Activated naive CD8-positive, alpha-beta T cell treated with anti-CD3 and anti-CD28 coated beads, Interleukin-2, amount 10 ng/mL, durations not matched to agents 7 days and 5 days (primary cell): ENCODE measurements at regions not wholly inside any gene's neighbourhood (a gene's known extent, or its start where the extent isn't known, plus 50 kb on each side); places are given as distances from the start of the nearest gene placed in this dataset.

Experiments used
- ATAC-seq: fragments of 150-1000 bp; cut with Tn5 transposase; one replicate; pipeline ENCODE4 v1.10.0; 2021; ENCODE audit warnings: low read depth, moderate library complexity
- POLR2A ChIA-PET: fragments of 350-600 bp; sonication (Branson Sonifier 250); formaldehyde crosslinking; loops from one replicate; lab custom pipeline; 2021; ENCODE audit warnings: antibody characterized with exemption; lab: Charles Lee
- DNase-seq: peaks from one replicate; pipeline ENCODE4 v3.0.0; 2021
- H3K27ac Mint-ChIP-seq: one replicate; pipeline ENCODE4 v1.8.0; 2022; ENCODE audit warnings: mild to moderate bottlenecking, mixed read lengths
- H3K27me3 Mint-ChIP-seq: one replicate; pipeline ENCODE4 v1.8.0; 2022; ENCODE audit warnings: mild to moderate bottlenecking, moderate library complexity, mixed read lengths
- H3K36me3 Mint-ChIP-seq: one replicate; pipeline ENCODE4 v1.8.0; 2021; ENCODE audit warnings: mild to moderate bottlenecking, mixed read lengths
- H3K4me1 Mint-ChIP-seq: one replicate; pipeline ENCODE4 v1.8.0; 2021; ENCODE audit warnings: mixed read lengths
- H3K4me3 Mint-ChIP-seq: one replicate; pipeline ENCODE4 v1.8.0; 2022; ENCODE audit warnings: mild to moderate bottlenecking, moderate library complexity, mixed read lengths
- H3K9me3 Mint-ChIP-seq: one replicate; pipeline ENCODE4 v1.8.0; 2021; ENCODE audit warnings: mixed read lengths

GRCh38 chr9:134515026-134515821 is 126.4 kb upstream of the COL5A1 start:
- ATAC-seq (no peak), DNase-seq (no peak)
- POLR2A ChIA-PET = no interaction called here
- Mint-ChIP-seq H3K27me3 (peaks cover 4% of the 10 kb centered on the region), H3K9me3 (no peaks in the 10 kb centered on the region), H3K4me1 (no peaks in the 10 kb centered on the region), H3K27ac (no peak overlapping the region), H3K36me3 (no peaks in the 10 kb centered on the region), H3K4me3 (no peak overlapping the region)

GRCh38 chr9:134516464-134516863 is 125.1 kb upstream of the COL5A1 start:
- H3K27me3 Mint-ChIP-seq = peaks cover 2% of the 10 kb centered on the region
- H3K27ac Mint-ChIP-seq = no peak overlapping the region
- no peaks in the 10 kb centered on the region for H3K9me3 Mint-ChIP-seq
- no peaks in the 10 kb centered on the region for H3K4me1 Mint-ChIP-seq
- H3K36me3 Mint-ChIP-seq = no peaks in the 10 kb centered on the region
- POLR2A ChIA-PET = no interaction called here
- DNase-seq (no peak), ATAC-seq (no peak)
- H3K4me3 Mint-ChIP-seq = no peak overlapping the region

GRCh38 chr9:134517069-134517680 is 124.4 kb upstream of the COL5A1 start:
- H3K9me3 Mint-ChIP-seq = no peaks in the 10 kb centered on the region

GRCh38 chr9:134518004-134518606 is 123.5 kb upstream of the COL5A1 start:
- POLR2A ChIA-PET = no interaction called here
- Mint-ChIP-seq H3K9me3 (no peaks in the 10 kb centered on the region), H3K36me3 (no peaks in the 10 kb centered on the region), H3K27me3 (no peaks in the 10 kb centered on the region), H3K4me3 (no peak overlapping the region), H3K4me1 (no peaks in the 10 kb centered on the region), H3K27ac (no peak overlapping the region)
- DNase-seq = no peak
- no peak for ATAC-seq

More at GRCh38 chr9:134517069-134517680, 124.4 kb upstream of the COL5A1 start:
- H3K36me3 Mint-ChIP-seq = no peaks in the 10 kb centered on the region
- no peak overlapping the region for H3K27ac Mint-ChIP-seq
- no peak overlapping the region for H3K4me3 Mint-ChIP-seq
- H3K27me3 Mint-ChIP-seq = no peaks in the 10 kb centered on the region
- H3K4me1 Mint-ChIP-seq = no peaks in the 10 kb centered on the region
- POLR2A ChIA-PET = no interaction called here
- DNase-seq (no peak), ATAC-seq (no peak)

GRCh38 chr9:134519375-134520070 is 122.1 kb upstream of the COL5A1 start:
- H3K27me3 Mint-ChIP-seq = no peaks in the 10 kb centered on the region
- no peak overlapping the region for H3K4me3 Mint-ChIP-seq
- no peaks in the 10 kb centered on the region for H3K36me3 Mint-ChIP-seq
- no peak for ATAC-seq
- DNase-seq = no peak
- POLR2A ChIA-PET = no interaction called here
- H3K27ac Mint-ChIP-seq = no peak overlapping the region
- H3K9me3 Mint-ChIP-seq = no peaks in the 10 kb centered on the region
- H3K4me1 Mint-ChIP-seq = no peaks in the 10 kb centered on the region

GRCh38 chr9:134521817-134522501 is 119.6 kb upstream of the COL5A1 start:
- POLR2A ChIA-PET = no interaction called here
- Mint-ChIP-seq H3K36me3 (no peaks in the 10 kb centered on the region), H3K4me3 (no peak overlapping the region), H3K4me1 (no peaks in the 10 kb centered on the region), H3K27me3 (no peaks in the 10 kb centered on the region), H3K9me3 (no peaks in the 10 kb centered on the region), H3K27ac (no peak overlapping the region)
- ATAC-seq = no peak
- DNase-seq = no peak

- POLR2A ChIA-PET = no interaction called here
- no peak for ATAC-seq
- no peaks in the 10 kb centered on the region for H3K9me3 Mint-ChIP-seq
- no peaks in the 10 kb centered on the region for H3K27me3 Mint-ChIP-seq
- no peak overlapping the region for H3K4me3 Mint-ChIP-seq
- H3K27ac Mint-ChIP-seq = no peak overlapping the region
- DNase-seq = no peak
- H3K36me3 Mint-ChIP-seq = no peaks in the 10 kb centered on the region
- H3K4me1 Mint-ChIP-seq = no peaks in the 10 kb centered on the region
Observed at GRCh38 chr9:134522502-134522848, 119.1 kb upstream of the COL5A1 start.

- H3K4me1 Mint-ChIP-seq = no peaks in the 10 kb centered on the region
- ATAC-seq (no peak), DNase-seq (no peak)
- no peaks in the 10 kb centered on the region for H3K36me3 Mint-ChIP-seq
- POLR2A ChIA-PET = no interaction called here
- no peaks in the 10 kb centered on the region for H3K27me3 Mint-ChIP-seq
- no peak overlapping the region for H3K4me3 Mint-ChIP-seq
- no peak overlapping the region for H3K27ac Mint-ChIP-seq
- no peaks in the 10 kb centered on the region for H3K9me3 Mint-ChIP-seq
Observed at GRCh38 chr9:134522976-134523375, 118.6 kb upstream of the COL5A1 start.

GRCh38 chr9:134525070-134525815 is 116.4 kb upstream of the COL5A1 start:
- H3K27ac Mint-ChIP-seq = no peak overlapping the region

GRCh38 chr9:134525841-134526583 is 115.6 kb upstream of the COL5A1 start:
- no peak for ATAC-seq
- H3K4me3 Mint-ChIP-seq = no peak overlapping the region
- no peak for DNase-seq
- no peaks in the 10 kb centered on the region for H3K36me3 Mint-ChIP-seq
- H3K4me1 Mint-ChIP-seq = no peaks in the 10 kb centered on the region
- peaks cover 5% of the 10 kb centered on the region for H3K27me3 Mint-ChIP-seq
- peaks cover 6% of the 10 kb centered on the region for H3K9me3 Mint-ChIP-seq
- no peak overlapping the region for H3K27ac Mint-ChIP-seq
- POLR2A ChIA-PET = no interaction called here

More at GRCh38 chr9:134525070-134525815, 116.4 kb upstream of the COL5A1 start:
- Mint-ChIP-seq H3K4me1 (no peaks in the 10 kb centered on the region), H3K4me3 (no peak overlapping the region), H3K9me3 (no peaks in the 10 kb centered on the region), H3K27me3 (no peaks in the 10 kb centered on the region), H3K36me3 (no peaks in the 10 kb centered on the region)
- DNase-seq = no peak
- no peak for ATAC-seq
- POLR2A ChIA-PET = no interaction called here

- peaks cover 6% of the 10 kb centered on the region for H3K9me3 Mint-ChIP-seq
- H3K27me3 Mint-ChIP-seq = peaks cover 6% of the 10 kb centered on the region
- H3K27ac Mint-ChIP-seq = no peak overlapping the region
- ATAC-seq (no peak), DNase-seq (no peak)
- H3K4me1 Mint-ChIP-seq = no peaks in the 10 kb centered on the region
- POLR2A ChIA-PET = no interaction called here
- no peaks in the 10 kb centered on the region for H3K36me3 Mint-ChIP-seq
- H3K4me3 Mint-ChIP-seq = no peak overlapping the region
Observed at GRCh38 chr9:134526584-134527477, 114.8 kb upstream of the COL5A1 start.
